ENCODE measurements at regions not wholly inside any gene's neighbourhood (a gene's known extent, or its start where the extent isn't known, plus 50 kb on each side); places are given as distances from the start of the nearest gene placed in this dataset.

DNA sequence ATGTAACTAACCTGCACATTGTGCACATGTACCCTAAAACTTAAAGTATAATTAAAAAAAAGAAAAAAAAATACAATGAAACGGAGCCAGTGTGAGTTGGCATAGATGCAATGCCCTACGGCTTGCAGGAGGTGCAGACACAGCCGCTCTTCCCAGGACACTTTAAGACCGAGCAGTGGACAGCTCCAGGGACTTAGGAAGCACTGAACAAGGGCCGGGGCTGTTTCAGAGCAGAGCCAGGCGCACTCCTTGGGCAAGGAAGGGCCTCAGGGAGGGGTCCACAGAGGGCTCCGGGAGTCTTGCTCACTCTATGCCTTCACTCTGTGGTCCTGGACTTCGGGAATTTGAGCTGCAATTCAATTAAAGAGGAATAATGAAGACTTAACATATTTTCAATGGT lies 355.3 kb downstream of the TCERG1L start:
- WGBS (ENCODE audit: missing lambda C conversion rate), result 6% methylated on average over 8 of the region's 8 CpGs
- no peak for TF ChIP-seq ZFP36 (IDR thresholded peaks at IDR 0.05; ENCODE audit: borderline replicate concordance, partially characterized antibody)
- no peak for TF ChIP-seq MAFK (IDR thresholded peaks at IDR 0.05; ENCODE audit: partially characterized antibody)
- TF ChIP-seq, protein P1, sequence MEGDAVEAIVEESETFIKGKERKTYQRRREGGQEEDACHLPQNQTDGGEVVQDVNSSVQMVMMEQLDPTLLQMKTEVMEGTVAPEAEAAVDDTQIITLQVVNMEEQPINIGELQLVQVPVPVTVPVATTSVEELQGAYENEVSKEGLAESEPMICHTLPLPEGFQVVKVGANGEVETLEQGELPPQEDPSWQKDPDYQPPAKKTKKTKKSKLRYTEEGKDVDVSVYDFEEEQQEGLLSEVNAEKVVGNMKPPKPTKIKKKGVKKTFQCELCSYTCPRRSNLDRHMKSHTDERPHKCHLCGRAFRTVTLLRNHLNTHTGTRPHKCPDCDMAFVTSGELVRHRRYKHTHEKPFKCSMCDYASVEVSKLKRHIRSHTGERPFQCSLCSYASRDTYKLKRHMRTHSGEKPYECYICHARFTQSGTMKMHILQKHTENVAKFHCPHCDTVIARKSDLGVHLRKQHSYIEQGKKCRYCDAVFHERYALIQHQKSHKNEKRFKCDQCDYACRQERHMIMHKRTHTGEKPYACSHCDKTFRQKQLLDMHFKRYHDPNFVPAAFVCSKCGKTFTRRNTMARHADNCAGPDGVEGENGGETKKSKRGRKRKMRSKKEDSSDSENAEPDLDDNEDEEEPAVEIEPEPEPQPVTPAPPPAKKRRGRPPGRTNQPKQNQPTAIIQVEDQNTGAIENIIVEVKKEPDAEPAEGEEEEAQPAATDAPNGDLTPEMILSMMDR (IDR thresholded peaks at IDR 0.05), result no peak
- no peak for TF ChIP-seq TP53 (CRISPR knock-in tag; IDR thresholded peaks at IDR 0.05)
- no peak for TF ChIP-seq ZNF302 (CRISPR knock-in tag; IDR thresholded peaks at IDR 0.05)
- TF ChIP-seq GATA3 (IDR thresholded peaks at IDR 0.05; ENCODE audit: borderline replicate concordance), result no peak
- TF ChIP-seq MYC (IDR thresholded peaks at IDR 0.05; ENCODE audit: borderline replicate concordance, low read length), result no peak
- no peak for TF ChIP-seq ELK1 (IDR thresholded peaks at IDR 0.05; ENCODE audit: low read depth, low read length)
- no peak for TF ChIP-seq CHD4 (IDR thresholded peaks at IDR 0.05; ENCODE audit: borderline replicate concordance)
- H3K27ac ChIP-seq, result no peak overlapping the region
- no peak overlapping the region for H3K4me3 ChIP-seq
- no peaks in the 10 kb centered on the region for H3K4me1 ChIP-seq
- no peak for ATAC-seq
- CTCF ChIA-PET, result no interaction called here
- DNase-seq (ENCODE audit: low read depth in 1 of 2, low spot score in 1 of 2), result no peak
- H3K4me2 ChIP-seq, result no peak overlapping the region
- no peaks in the 10 kb centered on the region; the same call in 2 of the 3 replicates for H3K9me3 ChIP-seq
- POLR2A ChIA-PET, result no interaction called here
- FAIRE-seq, result no peak

DNA sequence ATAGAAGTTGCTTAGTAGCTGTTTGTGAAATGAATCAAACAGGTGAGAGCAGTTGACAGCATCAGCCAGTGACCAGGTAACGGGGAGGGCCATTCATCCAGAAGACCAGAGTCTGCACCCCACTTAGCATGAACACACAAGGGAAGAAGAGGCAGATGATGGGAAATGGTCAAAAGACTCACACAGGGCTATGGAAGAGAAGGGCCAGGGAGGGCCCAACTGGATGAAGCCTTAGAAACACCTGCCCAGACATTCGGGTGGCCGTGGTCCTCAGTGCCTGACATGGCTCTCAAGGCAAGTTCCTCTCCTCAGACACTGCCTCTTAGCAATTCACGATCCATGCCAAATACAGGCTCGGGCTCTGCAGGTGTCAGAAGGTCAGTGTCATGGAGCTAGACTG lies 354.1 kb downstream of the TCERG1L start:
- WGBS (ENCODE audit: missing lambda C conversion rate), result 1% methylated on average over 5 of the region's 5 CpGs
- DNase-seq (ENCODE audit: low read depth in 1 of 2, low spot score in 1 of 2) (no peak), ATAC-seq (no peak), FAIRE-seq (no peak)
- Histone ChIP-seq H3K9me3 (no peaks in the 10 kb centered on the region; the same call in 2 of the 3 replicates), H3K4me3 (no peak overlapping the region), H3K27ac (no peak overlapping the region), H3K4me1 (no peaks in the 10 kb centered on the region), H3K4me2 (no peak overlapping the region)
- no peak for TF ChIP-seq CBX2 (IDR thresholded peaks at IDR 0.05; ENCODE audit: borderline replicate concordance, low read depth)
- no peak for TF ChIP-seq PHF8 (IDR thresholded peaks at IDR 0.05; ENCODE audit: borderline replicate concordance, low read depth)
- TF ChIP-seq TP53 (CRISPR knock-in tag; IDR thresholded peaks at IDR 0.05), result no peak
- no peak for TF ChIP-seq NR3C1 (IDR thresholded peaks at IDR 0.05)
- no peak for TF ChIP-seq JUN (IDR thresholded peaks at IDR 0.05)
- no peak for TF ChIP-seq POLR2A (IDR thresholded peaks at IDR 0.05; ENCODE audit: low read length)
- TF ChIP-seq ELK1 (IDR thresholded peaks at IDR 0.05; ENCODE audit: low read depth, low read length), result no peak
- no peak for TF ChIP-seq MAFK (IDR thresholded peaks at IDR 0.05; ENCODE audit: partially characterized antibody)
- TF ChIP-seq, protein P2, sequence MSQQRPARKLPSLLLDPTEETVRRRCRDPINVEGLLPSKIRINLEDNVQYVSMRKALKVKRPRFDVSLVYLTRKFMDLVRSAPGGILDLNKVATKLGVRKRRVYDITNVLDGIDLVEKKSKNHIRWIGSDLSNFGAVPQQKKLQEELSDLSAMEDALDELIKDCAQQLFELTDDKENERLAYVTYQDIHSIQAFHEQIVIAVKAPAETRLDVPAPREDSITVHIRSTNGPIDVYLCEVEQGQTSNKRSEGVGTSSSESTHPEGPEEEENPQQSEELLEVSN (IDR thresholded peaks at IDR 0.05; ENCODE audit: borderline replicate concordance, low read depth), result no peak
- no peak for TF ChIP-seq RARB (CRISPR knock-in tag; IDR thresholded peaks at IDR 0.05)
- no peak for TF ChIP-seq SREBF2 (IDR thresholded peaks at IDR 0.05)
- TF ChIP-seq CHD2 (IDR thresholded peaks at IDR 0.05; ENCODE audit: low read length, partially characterized antibody), result no peak
- TF ChIP-seq, protein P3, sequence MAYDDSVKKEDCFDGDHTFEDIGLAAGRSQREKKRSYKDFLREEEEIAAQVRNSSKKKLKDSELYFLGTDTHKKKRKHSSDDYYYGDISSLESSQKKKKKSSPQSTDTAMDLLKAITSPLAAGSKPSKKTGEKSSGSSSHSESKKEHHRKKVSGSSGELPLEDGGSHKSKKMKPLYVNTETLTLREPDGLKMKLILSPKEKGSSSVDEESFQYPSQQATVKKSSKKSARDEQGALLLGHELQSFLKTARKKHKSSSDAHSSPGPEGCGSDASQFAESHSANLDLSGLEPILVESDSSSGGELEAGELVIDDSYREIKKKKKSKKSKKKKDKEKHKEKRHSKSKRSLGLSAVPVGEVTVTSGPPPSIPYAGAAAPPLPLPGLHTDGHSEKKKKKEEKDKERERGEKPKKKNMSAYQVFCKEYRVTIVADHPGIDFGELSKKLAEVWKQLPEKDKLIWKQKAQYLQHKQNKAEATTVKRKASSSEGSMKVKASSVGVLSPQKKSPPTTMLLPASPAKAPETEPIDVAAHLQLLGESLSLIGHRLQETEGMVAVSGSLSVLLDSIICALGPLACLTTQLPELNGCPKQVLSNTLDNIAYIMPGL (CRISPR knock-in tag; IDR thresholded peaks at IDR 0.05; ENCODE audit: borderline replicate concordance), result no peak
- TF ChIP-seq REST (IDR thresholded peaks at IDR 0.05), result no peak
- POLR2A ChIA-PET, result no interaction called here
- CTCF ChIA-PET, result interaction anchor here (0.9 kb wide), 1 partner anchor 768 kb away, joined by 3 read pairs; no protein-coding TSS in a partner anchor

All from A549 (cell line).